Activated CD8-positive, alpha-beta memory T cell treated with anti-CD3 and anti-CD28 coated beads for 24 hours (primary cell): ENCODE measurements at regions not wholly inside any gene's neighbourhood (a gene's known extent, or its start where the extent isn't known, plus 50 kb on each side); places are given as distances from the start of the nearest gene placed in this dataset.

ENCODE experiments used
- DNase-seq: peaks from one replicate; pipeline ENCODE4 v3.0.0-alpha.2; 2020

DNA sequence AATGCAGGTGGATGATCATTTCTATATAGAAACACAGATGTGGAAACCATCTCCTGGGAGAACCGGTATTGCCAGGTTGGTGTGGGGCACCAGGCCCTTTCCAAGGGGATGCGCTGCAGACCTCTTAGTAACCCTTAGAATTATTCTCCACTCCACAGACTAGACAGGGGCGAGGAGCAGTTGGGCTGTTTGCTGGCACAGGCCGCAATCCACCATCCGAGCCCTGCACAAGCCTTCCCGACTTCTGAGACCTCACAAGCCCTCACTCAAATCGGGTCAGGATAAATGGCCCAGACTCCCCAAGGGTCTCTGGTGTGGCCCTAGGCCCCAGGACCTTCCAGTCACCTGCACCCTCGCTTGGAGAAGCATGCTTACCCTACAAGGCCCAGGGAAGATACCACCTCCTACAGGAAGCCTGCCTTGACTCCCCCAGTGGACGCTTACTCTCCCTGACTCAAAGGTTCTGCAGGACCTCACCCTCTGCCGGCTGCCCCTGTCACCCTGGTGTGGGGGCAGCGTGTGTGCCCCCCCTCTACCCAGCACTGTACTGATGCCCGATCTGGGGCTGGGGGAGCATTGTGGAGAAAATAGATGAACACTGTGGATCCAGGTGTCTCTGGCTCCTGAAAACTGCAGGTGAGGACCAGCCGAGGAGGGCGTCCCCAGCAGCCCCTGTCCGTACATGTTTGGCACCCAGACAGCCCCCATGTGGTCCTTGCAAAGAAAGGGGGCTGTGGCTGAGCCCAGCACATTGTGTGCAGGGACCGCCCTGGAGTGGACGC is 49.8 kb upstream of the ACSF3 start:
- no peak for DNase-seq
